B cell (primary cell): ENCODE measurements at regions not wholly inside any gene's neighbourhood (a gene's known extent, or its start where the extent isn't known, plus 50 kb on each side); places are given as distances from the start of the nearest gene placed in this dataset.

Experiments used
- CTCF ChIP-seq: fragments of 200-600 bp; IDR thresholded peaks from one replicate; pipeline ENCODE4 v1.8.0; 2022; ENCODE audit warnings: antibody characterized with exemption, mild to moderate bottlenecking
- EZH2 ChIP-seq: IDR thresholded peaks from 2 replicates; pipeline ENCODE4 v1.6.1; 2012; ENCODE audit warnings: borderline replicate concordance, low read depth, mild to moderate bottlenecking, moderate library complexity, low read length; ENCODE audit not compliant: insufficient read depth, poor library complexity, severe bottlenecking

GRCh38 chr12:67890726-67891258 is 98.5 kb upstream of the IFNG-AS1 start:
- TF ChIP-seq CTCF (no peak), EZH2 (no peak)
